HG03159 (cell line): ENCODE measurements at regions not wholly inside any gene's neighbourhood (a gene's known extent, or its start where the extent isn't known, plus 50 kb on each side); places are given as distances from the start of the nearest gene placed in this dataset.
"Not testable (repeated sequence)": the region's sequence is repeated elsewhere in the genome, so short reads cannot be mapped to it uniquely, and the experiment has no call there.

ENCODE experiments used
- ATAC-seq: cut with Tn5 transposase; IDR thresholded peaks from one replicate; pipeline ENCODE4 v1.9.1; 2021; ENCODE audit warnings: mild to moderate bottlenecking, moderate library complexity; ENCODE audit not compliant: unreplicated experiment

- ATAC-seq: peak; percentile 78
These were observed 1075.3 kb upstream of the ALCAM start for GRCh38 chr3:104291437-104291851.

GRCh38 chr3:104291878-104292277 lies 1074.8 kb upstream of the ALCAM start:
- ATAC-seq: peak; percentile 27

- ATAC-seq: no peak
These were observed 1069.1 kb upstream of the ALCAM start for GRCh38 chr3:104297617-104298016.

- ATAC-seq: no peak
These were observed 1068.0 kb upstream of the ALCAM start for GRCh38 chr3:104298662-104299061.

- ATAC-seq: no peak
These were observed 1050.6 kb upstream of the ALCAM start for GRCh38 chr3:104316118-104316517.

- ATAC-seq: no peak
These were observed 1043.5 kb upstream of the ALCAM start for GRCh38 chr3:104323226-104323625.

- no peak for ATAC-seq
These were observed 1019.4 kb upstream of the ALCAM start for GRCh38 chr3:104347291-104347690.

GRCh38 chr3:104349836-104350235 lies 1016.9 kb upstream of the ALCAM start:
- ATAC-seq: no peak

- no peak for ATAC-seq
These were observed 1012.8 kb upstream of the ALCAM start for GRCh38 chr3:104353951-104354350.

- ATAC-seq: no peak
These were observed 1007.2 kb upstream of the ALCAM start for GRCh38 chr3:104359546-104359945.

GRCh38 chr3:104360038-104360437 lies 1006.7 kb upstream of the ALCAM start:
- no peak for ATAC-seq

- not testable (repeated sequence) for ATAC-seq
These were observed 1005.0 kb upstream of the ALCAM start for GRCh38 chr3:104361748-104362147.

- ATAC-seq: no peak
These were observed 1004.4 kb upstream of the ALCAM start for GRCh38 chr3:104362319-104362718.

- ATAC-seq: no peak
These were observed 999.7 kb upstream of the ALCAM start for GRCh38 chr3:104367000-104367399.

- no peak for ATAC-seq
These were observed 997.9 kb upstream of the ALCAM start for GRCh38 chr3:104368760-104369159.

- ATAC-seq: no peak
These were observed 981.3 kb upstream of the ALCAM start for GRCh38 chr3:104385421-104385820.

- no peak for ATAC-seq
These were observed 978.1 kb upstream of the ALCAM start for GRCh38 chr3:104388619-104389018.

- ATAC-seq: no peak
These were observed 974.4 kb upstream of the ALCAM start for GRCh38 chr3:104392327-104392726.

- ATAC-seq: no peak
These were observed 969.6 kb upstream of the ALCAM start for GRCh38 chr3:104396974-104397669.

- no peak for ATAC-seq
These were observed 969.0 kb upstream of the ALCAM start for GRCh38 chr3:104397713-104398112.

GRCh38 chr3:104402902-104403301 lies 963.8 kb upstream of the ALCAM start:
- ATAC-seq: no peak

GRCh38 chr3:104411757-104412156 lies 955.0 kb upstream of the ALCAM start:
- no peak for ATAC-seq
